K562 (cell line): ENCODE measurements at regions not wholly inside any gene's neighbourhood (a gene's known extent, or its start where the extent isn't known, plus 50 kb on each side); places are given as distances from the start of the nearest gene placed in this dataset.
"Not testable (repeated sequence)": the region's sequence is repeated elsewhere in the genome, so short reads cannot be mapped to it uniquely, and the experiment has no call there.

Experiments used
- ATAC-seq: fragments of 200-7000 bp; cut with Tn5 transposase; 3 replicates; pipeline ENCODE4 v1.9.1; 2020; ENCODE audit warnings: moderate library complexity
- BruUV-seq: library from RNA; stranded (reverse); fragments of 400-500 nt; replicated peaks from 2 replicates; lab custom pipeline; 2021; lab: Mats Ljungman, UMichigan
- CTCF ChIA-PET: fragments of 300-600 bp; formaldehyde crosslinking; extraction: SDS; loops from one replicate; lab custom pipeline; 2021; ENCODE audit warnings: low intra/inter-chr PET ratio; lab: Yijun Ruan, JAX
- POLR2A ChIA-PET: fragments of 300-600, 350-650 bp; sonication (Branson Sonifier 250); formaldehyde crosslinking; extraction: SDS; loops from one replicate; lab custom pipeline; 2021; ENCODE audit warnings: antibody characterized with exemption, inconsistent platforms; lab: Yijun Ruan, JAX
- DNase-seq, 4 experiments: peaks; one replicate each; pipeline versions ENCODE4 v3.0.0 to v3.0.0-alpha.2; 2011 to 2018; ENCODE audit warnings: low spot score in 3 of 4, mixed read lengths in 3 of 4; ENCODE audit errors: extremely low read depth in 1 of 4
- FAIRE-seq: peaks from 2 replicates; lab custom pipeline; 2011; peaks lifted over from hg19 to GRCh38; lab: Jason Lieb, UNC
- H2AFZ ChIP-seq: 2 replicates; pipeline ENCODE4 v1.6.0; 2011; ENCODE audit warnings: low read depth, low read length, control low read depth, inconsistent platforms
- H3K27ac ChIP-seq: fragments of 200-600 bp; 3 replicates; pipeline ENCODE4 v1.8.0; 2011; ENCODE audit warnings: low read depth, mild to moderate bottlenecking, control low read depth, inconsistent platforms, low read length, moderate library complexity, mixed read lengths; ENCODE audit errors: extremely low read depth
- H3K27me3 ChIP-seq, 2 experiments: fragments of 300-600 bp in 1 of 2; 2 replicates in 1 of 2; 3 replicates in 1 of 2; pipeline versions ENCODE4 v1.6.0 to v1.8.0; 2011; ENCODE audit warnings: inconsistent platforms in 2 of 2, low read length in 2 of 2, mild to moderate bottlenecking in 1 of 2, mixed read lengths in 1 of 2, moderate library complexity in 1 of 2; ENCODE audit not compliant: control insufficient read depth in 2 of 2, insufficient read depth in 2 of 2
- H3K36me3 ChIP-seq: fragments of 300-600 bp; 3 replicates; pipeline ENCODE4 v1.8.0; 2011; ENCODE audit warnings: mild to moderate bottlenecking, low read length, inconsistent platforms; ENCODE audit not compliant: control insufficient read depth, insufficient read depth
- H3K4me1 ChIP-seq, 2 experiments: fragments of 200-600 bp in 1 of 2; replicated peaks in 1 of 2; 2 replicates in 1 of 2; 3 replicates in 1 of 2; pipeline versions ENCODE4 v1.5.1 to v1.8.0; 2011; ENCODE audit warnings: inconsistent platforms in 2 of 2, low read length in 2 of 2, mild to moderate bottlenecking in 1 of 2, mixed read lengths in 1 of 2, moderate library complexity in 1 of 2; ENCODE audit not compliant: control insufficient read depth in 2 of 2, insufficient read depth in 2 of 2
- H3K4me2 ChIP-seq: 2 replicates; pipeline ENCODE4 v1.6.1; 2011; ENCODE audit warnings: low read length, control low read depth, inconsistent platforms, mixed read lengths; ENCODE audit not compliant: insufficient read depth
- H3K4me3 ChIP-seq: fragments of 200-600 bp; sonication (generic), shearing (Covaris generic); 2 replicates; pipeline ENCODE4 v1.5.1; 2016; ENCODE audit warnings: control low read depth, inconsistent platforms
- H3K79me2 ChIP-seq: fragments of 200-600 bp; 3 replicates; pipeline ENCODE4 v1.8.0; 2011; ENCODE audit warnings: low read length, inconsistent platforms; ENCODE audit not compliant: control insufficient read depth, insufficient read depth
- H3K9ac ChIP-seq, 2 experiments: 2 replicates each; pipeline versions ENCODE4 v1.6.0 to v1.6.1; 2011; ENCODE audit warnings: low read depth in 2 of 2, low read length in 2 of 2, control low read depth in 1 of 2, inconsistent platforms in 1 of 2, mild to moderate bottlenecking in 1 of 2, mixed read lengths in 1 of 2; ENCODE audit not compliant: insufficient read depth in 1 of 2
- H3K9me1 ChIP-seq: one replicate; pipeline ENCODE4 v1.6.0; 2011; ENCODE audit warnings: inconsistent platforms, mild to moderate bottlenecking, low read length, moderate library complexity; ENCODE audit not compliant: control insufficient read depth, insufficient read depth
- H3K9me3 ChIP-seq: replicated peaks from 2 replicates; pipeline ENCODE4 v1.5.1; 2011; ENCODE audit warnings: low read depth, low read length, inconsistent platforms; ENCODE audit not compliant: control insufficient read depth, insufficient read depth
- H4K20me1 ChIP-seq: replicated peaks from 2 replicates; pipeline ENCODE4 v1.6.1; 2011; ENCODE audit warnings: low read length, inconsistent platforms, mixed read lengths; ENCODE audit not compliant: control insufficient read depth, insufficient read depth
- ARID3A ChIP-seq: IDR thresholded peaks from 2 replicates; pipeline ENCODE4 v1.6.1; 2012; ENCODE audit warnings: low read depth, low read length, improper control_type of control experiment, borderline replicate concordance
- DMBX1 ChIP-seq: fragments of 250-450 bp; sonication (Bioruptor Pico); IDR thresholded peaks from 2 replicates; pipeline ENCODE4 v1.8.0; 2022; ENCODE audit warnings: inconsistent platforms, mild to moderate bottlenecking, moderate library complexity, borderline replicate concordance
- FOXK1 ChIP-seq: sonication (generic); formaldehyde crosslinking; IDR thresholded peaks from 2 replicates; pipeline ENCODE4 v1.8.0; 2022; ENCODE audit warnings: missing genetic modification reagents, mild to moderate bottlenecking, borderline replicate concordance
- HDAC2 ChIP-seq: fragments of 450-650 bp; IDR thresholded peaks from 2 replicates; pipeline ENCODE4 v1.6.1; 2016; ENCODE audit warnings: mild to moderate bottlenecking
- MTA2 ChIP-seq: fragments of 450-650 bp; IDR thresholded peaks from 2 replicates; pipeline ENCODE4 v1.6.1; 2016; ENCODE audit warnings: low read depth
- NFYB ChIP-seq: IDR thresholded peaks from 2 replicates; pipeline ENCODE4 v1.6.1; 2011; ENCODE audit warnings: mild to moderate bottlenecking, moderate library complexity; ENCODE audit not compliant: insufficient read length; ENCODE audit errors: extremely low read depth
- SAP30 ChIP-seq: fragments of 200-600 bp; sonication (generic); IDR thresholded peaks from 2 replicates; pipeline ENCODE4 v1.6.1; 2012; ENCODE audit warnings: borderline replicate concordance, low read depth, mild to moderate bottlenecking, moderate library complexity, low read length, control low read depth, inconsistent platforms; ENCODE audit not compliant: insufficient read depth, poor library complexity, severe bottlenecking
- SNIP1 ChIP-seq: fragments of 450-650 bp; IDR thresholded peaks from 2 replicates; pipeline ENCODE4 v1.7.1; 2017; ENCODE audit warnings: low read depth, mild to moderate bottlenecking
- ZBTB7A ChIP-seq: IDR thresholded peaks from 2 replicates; pipeline ENCODE4 v1.6.1; 2011; ENCODE audit warnings: low read depth, mild to moderate bottlenecking, low read length, moderate library complexity, borderline replicate concordance; ENCODE audit not compliant: control insufficient read depth
- ZNF232 ChIP-seq: sonication (generic); formaldehyde crosslinking; IDR thresholded peaks from 2 replicates; pipeline ENCODE4 v1.8.0; 2022; ENCODE audit warnings: mild to moderate bottlenecking, missing genetic modification reagents
- WGBS: fragments of 100-300 bp; shearing (Covaris generic); methylation state at CpG from one replicate; pipeline ENCODE4 v1.1.6; 2016; ENCODE audit warnings: low coverage, mixed read lengths; ENCODE audit not compliant: insufficient coverage; ENCODE audit errors: missing lambda C conversion rate; 5-methylcytosine and 5-hydroxymethylcytosine counted together
- in situ Hi-C: fragments of 300-500 bp; cut with MboI; formaldehyde crosslinking; loops from 4 replicates; pipeline ENCODE4 v1.15.0; 2018; ENCODE audit warnings: inconsistent platforms, mixed read lengths
- intact Hi-C: fragments of 100-400 bp; cut with micrococcal nuclease; formaldehyde crosslinking; loops from 2 replicates; pipeline ENCODE4 v1.14.2; 2022
- TF ChIP-seq, protein P1 (sequence below): sonication (generic); formaldehyde crosslinking; IDR thresholded peaks from 2 replicates; pipeline ENCODE4 v1.8.0; 2022; ENCODE audit warnings: mild to moderate bottlenecking, missing genetic modification reagents
- TF ChIP-seq, protein P2 (sequence below): fragments of 450-650 bp; formaldehyde crosslinking; conservative IDR thresholded peaks from 2 replicates; pipeline ENCODE4 v1.4.0; 2022; ENCODE audit warnings: mild to moderate bottlenecking, missing genetic modification characterization

GRCh38 chr12:68539615-68539952 lies 71.1 kb upstream of the RAP1B start:
- intact Hi-C loops, result no loop called here
- no peak for TF ChIP-seq SAP30
- no peak for TF ChIP-seq DMBX1 (CRISPR knock-in tag)
- TF ChIP-seq HDAC2, result no peak
- no peak for TF ChIP-seq ZNF232 (CRISPR knock-in tag)
- TF ChIP-seq ARID3A, result no peak
- no peak for TF ChIP-seq NFYB
- TF ChIP-seq SNIP1, result no peak
- TF ChIP-seq, protein P1, sequence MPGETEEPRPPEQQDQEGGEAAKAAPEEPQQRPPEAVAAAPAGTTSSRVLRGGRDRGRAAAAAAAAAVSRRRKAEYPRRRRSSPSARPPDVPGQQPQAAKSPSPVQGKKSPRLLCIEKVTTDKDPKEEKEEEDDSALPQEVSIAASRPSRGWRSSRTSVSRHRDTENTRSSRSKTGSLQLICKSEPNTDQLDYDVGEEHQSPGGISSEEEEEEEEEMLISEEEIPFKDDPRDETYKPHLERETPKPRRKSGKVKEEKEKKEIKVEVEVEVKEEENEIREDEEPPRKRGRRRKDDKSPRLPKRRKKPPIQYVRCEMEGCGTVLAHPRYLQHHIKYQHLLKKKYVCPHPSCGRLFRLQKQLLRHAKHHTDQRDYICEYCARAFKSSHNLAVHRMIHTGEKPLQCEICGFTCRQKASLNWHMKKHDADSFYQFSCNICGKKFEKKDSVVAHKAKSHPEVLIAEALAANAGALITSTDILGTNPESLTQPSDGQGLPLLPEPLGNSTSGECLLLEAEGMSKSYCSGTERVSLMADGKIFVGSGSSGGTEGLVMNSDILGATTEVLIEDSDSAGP (CRISPR knock-in tag), result no peak
- no peak for TF ChIP-seq ZBTB7A
- TF ChIP-seq, protein P2, sequence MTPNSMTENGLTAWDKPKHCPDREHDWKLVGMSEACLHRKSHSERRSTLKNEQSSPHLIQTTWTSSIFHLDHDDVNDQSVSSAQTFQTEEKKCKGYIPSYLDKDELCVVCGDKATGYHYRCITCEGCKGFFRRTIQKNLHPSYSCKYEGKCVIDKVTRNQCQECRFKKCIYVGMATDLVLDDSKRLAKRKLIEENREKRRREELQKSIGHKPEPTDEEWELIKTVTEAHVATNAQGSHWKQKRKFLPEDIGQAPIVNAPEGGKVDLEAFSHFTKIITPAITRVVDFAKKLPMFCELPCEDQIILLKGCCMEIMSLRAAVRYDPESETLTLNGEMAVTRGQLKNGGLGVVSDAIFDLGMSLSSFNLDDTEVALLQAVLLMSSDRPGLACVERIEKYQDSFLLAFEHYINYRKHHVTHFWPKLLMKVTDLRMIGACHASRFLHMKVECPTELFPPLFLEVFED (CRISPR knock-in tag), result no peak
- no peak for TF ChIP-seq FOXK1
- no peak for TF ChIP-seq MTA2
- Histone ChIP-seq H3K79me2 (no peaks in the 10 kb centered on the region), H3K4me3 (no peak overlapping the region), H3K9ac (no peak overlapping the region), H3K4me2 (no peak overlapping the region), H3K27me3 (no peaks in the 10 kb centered on the region), H4K20me1 (no peaks in the 10 kb centered on the region), H2AFZ (no peak overlapping the region), H3K9me1 (no peaks in the 10 kb centered on the region), H3K36me3 (no peaks in the 10 kb centered on the region), H3K9me3 (no peaks in the 10 kb centered on the region; the same call in 1 of the 2 replicates), H3K27ac (no peak overlapping the region; the same call in 2 of the 3 replicates), H3K4me1 (peaks cover 0 to 12% of the 10 kb centered on the region in 2 experiments; a peak in 3 of 5 replicates)
- no peak for FAIRE-seq
- ChIA-PET CTCF (no interaction called here), POLR2A (interaction anchor here (1.0 kb wide), 1 partner anchor 12 kb away, joined by 5 read pairs; no protein-coding TSS in a partner anchor)
- in situ Hi-C loops, result no loop called here
- no TSS peak for BruUV-seq
- WGBS, result 100% methylated on average over 1 of the region's 1 CpG
- DNase-seq, result no peak
- no peak for ATAC-seq

GRCh38 chr12:68540768-68541167 lies 69.9 kb upstream of the RAP1B start:
- DNase-seq, H4K20me1 ChIP-seq, POLR2A ChIA-PET, H3K27me3 ChIP-seq, intact Hi-C loops, H3K9ac ChIP-seq, H3K9me3 ChIP-seq, H3K9me1 ChIP-seq, H2AFZ ChIP-seq, ATAC-seq, H3K4me3 ChIP-seq, in situ Hi-C loops, H3K79me2 ChIP-seq, CTCF ChIA-PET, BruUV-seq, FAIRE-seq, H3K36me3 ChIP-seq, H3K4me2 ChIP-seq, H3K27ac ChIP-seq: not testable (repeated sequence)
- WGBS, result 31% methylated on average over 5 of the region's 5 CpGs
- peaks cover 0 to 12% of the 10 kb centered on the region in 2 experiments; a peak in 3 of 5 replicates for H3K4me1 ChIP-seq
